Keratinocyte (primary cell): ENCODE measurements at regions not wholly inside any gene's neighbourhood (a gene's known extent, or its start where the extent isn't known, plus 50 kb on each side); places are given as distances from the start of the nearest gene placed in this dataset.

Source experiments
- EZH2 ChIP-seq: IDR thresholded peaks from one replicate; pipeline ENCODE4 v1.6.1; 2012; ENCODE audit warnings: inconsistent platforms, mild to moderate bottlenecking, low read length, moderate library complexity
- TF ChIP-seq, protein P1 (sequence below), 3 experiments: IDR thresholded peaks in 1 of 3; conservative IDR thresholded peaks in 1 of 3; optimal IDR thresholded peaks in 1 of 3; 2 replicates in 2 of 3; 3 replicates in 1 of 3; pipeline versions ENCODE3 to v1.5.1; 2011; ENCODE audit warnings: low read length in 3 of 3, mild to moderate bottlenecking in 3 of 3, moderate library complexity in 2 of 3, control low read depth in 1 of 3, inconsistent platforms in 1 of 3; ENCODE audit not compliant: insufficient read depth in 2 of 3; ENCODE audit errors: extremely low read depth in 1 of 3

- TF ChIP-seq, protein P1, sequence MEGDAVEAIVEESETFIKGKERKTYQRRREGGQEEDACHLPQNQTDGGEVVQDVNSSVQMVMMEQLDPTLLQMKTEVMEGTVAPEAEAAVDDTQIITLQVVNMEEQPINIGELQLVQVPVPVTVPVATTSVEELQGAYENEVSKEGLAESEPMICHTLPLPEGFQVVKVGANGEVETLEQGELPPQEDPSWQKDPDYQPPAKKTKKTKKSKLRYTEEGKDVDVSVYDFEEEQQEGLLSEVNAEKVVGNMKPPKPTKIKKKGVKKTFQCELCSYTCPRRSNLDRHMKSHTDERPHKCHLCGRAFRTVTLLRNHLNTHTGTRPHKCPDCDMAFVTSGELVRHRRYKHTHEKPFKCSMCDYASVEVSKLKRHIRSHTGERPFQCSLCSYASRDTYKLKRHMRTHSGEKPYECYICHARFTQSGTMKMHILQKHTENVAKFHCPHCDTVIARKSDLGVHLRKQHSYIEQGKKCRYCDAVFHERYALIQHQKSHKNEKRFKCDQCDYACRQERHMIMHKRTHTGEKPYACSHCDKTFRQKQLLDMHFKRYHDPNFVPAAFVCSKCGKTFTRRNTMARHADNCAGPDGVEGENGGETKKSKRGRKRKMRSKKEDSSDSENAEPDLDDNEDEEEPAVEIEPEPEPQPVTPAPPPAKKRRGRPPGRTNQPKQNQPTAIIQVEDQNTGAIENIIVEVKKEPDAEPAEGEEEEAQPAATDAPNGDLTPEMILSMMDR (optimal IDR thresholded peaks at IDR 0.05 in 1 of 3, IDR thresholded peaks at IDR 0.05 in 1 of 3, conservative IDR thresholded peaks at IDR 0.05 in 1 of 3; ENCODE audit: extremely low read depth in 1 of 3, insufficient read depth in 2 of 3, low read length in 3 of 3) = no peak
- no peak for TF ChIP-seq EZH2
These were observed 74.9 kb downstream of the SLC25A47 start for GRCh38 chr14:100398044-100398443.
